Activated naive CD8-positive, alpha-beta T cell treated with anti-CD3 and anti-CD28 coated beads for 36 hours (primary cell): ENCODE measurements at regions not wholly inside any gene's neighbourhood (a gene's known extent, or its start where the extent isn't known, plus 50 kb on each side); places are given as distances from the start of the nearest gene placed in this dataset.
"Not testable (repeated sequence)": the region's sequence is repeated elsewhere in the genome, so short reads cannot be mapped to it uniquely, and the experiment has no call there.

ENCODE experiments used
- DNase-seq: peaks from one replicate; pipeline ENCODE4 v3.0.0; 2021
- H3K27ac Mint-ChIP-seq: one replicate; pipeline ENCODE4 v1.8.0; 2022; ENCODE audit warnings: mild to moderate bottlenecking, moderate library complexity, mixed read lengths
- H3K27me3 Mint-ChIP-seq: one replicate; pipeline ENCODE4 v1.8.0; 2022; ENCODE audit warnings: mild to moderate bottlenecking, mixed read lengths
- H3K36me3 Mint-ChIP-seq: one replicate; pipeline ENCODE4 v1.8.0; 2021; ENCODE audit warnings: mild to moderate bottlenecking, mixed read lengths
- H3K4me1 Mint-ChIP-seq: one replicate; pipeline ENCODE4 v1.8.0; 2021; ENCODE audit warnings: mixed read lengths
- H3K4me3 Mint-ChIP-seq: one replicate; pipeline ENCODE4 v1.8.0; 2022; ENCODE audit warnings: mild to moderate bottlenecking, moderate library complexity, mixed read lengths
- H3K9me3 Mint-ChIP-seq: one replicate; pipeline ENCODE4 v1.8.0; 2022; ENCODE audit warnings: mixed read lengths

GRCh38 chr2:221943076-221943810 lies 355.6 kb downstream of the PAX3 start:
- Mint-ChIP-seq H3K27me3 (no peaks in the 10 kb centered on the region), H3K9me3 (no peaks in the 10 kb centered on the region), H3K4me3 (no peak overlapping the region), H3K4me1 (no peaks in the 10 kb centered on the region), H3K36me3 (no peaks in the 10 kb centered on the region), H3K27ac (no peak overlapping the region)
- no peak for DNase-seq

- no peak overlapping the region for H3K4me3 Mint-ChIP-seq
- no peak overlapping the region for H3K27ac Mint-ChIP-seq
- no peaks in the 10 kb centered on the region for H3K36me3 Mint-ChIP-seq
- no peaks in the 10 kb centered on the region for H3K4me1 Mint-ChIP-seq
- H3K9me3 Mint-ChIP-seq = peaks cover 6% of the 10 kb centered on the region
- no peak for DNase-seq
- H3K27me3 Mint-ChIP-seq = no peaks in the 10 kb centered on the region
Measured at GRCh38 chr2:221931251-221931991, 359.3 kb upstream of the EPHA4 start.

DNA sequence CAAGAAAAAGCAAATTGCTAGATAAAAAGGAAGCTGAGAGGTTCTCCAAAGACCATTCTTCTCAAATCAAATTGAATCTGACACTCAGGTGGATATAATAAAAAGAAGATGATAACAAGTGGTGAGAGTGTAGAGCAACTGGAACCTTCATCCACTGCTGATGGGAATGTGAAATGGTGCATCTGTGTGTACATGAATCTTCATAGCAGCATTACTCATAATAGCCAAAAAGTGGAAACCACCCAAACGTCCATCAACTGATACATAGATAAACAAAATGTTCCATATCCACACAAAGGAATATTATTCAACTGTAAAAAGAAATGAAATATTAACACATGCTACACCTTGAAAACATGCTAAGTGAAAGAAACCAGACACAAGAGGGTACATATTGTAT lies 357.2 kb upstream of the EPHA4 start:
- Mint-ChIP-seq H3K9me3 (peaks cover 4% of the 10 kb centered on the region), H3K4me3 (no peak overlapping the region), H3K4me1 (no peaks in the 10 kb centered on the region), H3K27me3 (no peaks in the 10 kb centered on the region), H3K27ac (no peak overlapping the region), H3K36me3 (no peaks in the 10 kb centered on the region)
- DNase-seq = no peak

- Mint-ChIP-seq H3K27ac (no peak overlapping the region), H3K4me3 (no peak overlapping the region), H3K27me3 (no peaks in the 10 kb centered on the region), H3K9me3 (peaks cover 4% of the 10 kb centered on the region), H3K4me1 (no peaks in the 10 kb centered on the region), H3K36me3 (no peaks in the 10 kb centered on the region)
- DNase-seq = no peak
Measured at GRCh38 chr2:221926327-221926726, 354.2 kb upstream of the EPHA4 start.

GRCh38 chr2:221924576-221924975 lies 352.5 kb upstream of the EPHA4 start:
- H3K27me3 Mint-ChIP-seq = no peaks in the 10 kb centered on the region
- H3K27ac Mint-ChIP-seq = no peak overlapping the region
- H3K4me3 Mint-ChIP-seq = no peak overlapping the region
- peaks cover 4% of the 10 kb centered on the region for H3K9me3 Mint-ChIP-seq
- no peak for DNase-seq
- no peaks in the 10 kb centered on the region for H3K36me3 Mint-ChIP-seq
- no peaks in the 10 kb centered on the region for H3K4me1 Mint-ChIP-seq

- no peak for DNase-seq
- Mint-ChIP-seq H3K9me3 (no peaks in the 10 kb centered on the region), H3K4me3 (no peak overlapping the region), H3K36me3 (no peaks in the 10 kb centered on the region), H3K27me3 (no peaks in the 10 kb centered on the region), H3K4me1 (no peaks in the 10 kb centered on the region), H3K27ac (no peak overlapping the region)
Measured at GRCh38 chr2:221915926-221916325, 343.8 kb upstream of the EPHA4 start.

- no peaks in the 10 kb centered on the region for H3K9me3 Mint-ChIP-seq
- H3K27ac Mint-ChIP-seq = no peak overlapping the region
- no peak for DNase-seq
- no peaks in the 10 kb centered on the region for H3K4me1 Mint-ChIP-seq
- H3K27me3 Mint-ChIP-seq = no peaks in the 10 kb centered on the region
- no peak overlapping the region for H3K4me3 Mint-ChIP-seq
- H3K36me3 Mint-ChIP-seq = no peaks in the 10 kb centered on the region
Measured at GRCh38 chr2:221914334-221914880, 342.3 kb upstream of the EPHA4 start.

DNA sequence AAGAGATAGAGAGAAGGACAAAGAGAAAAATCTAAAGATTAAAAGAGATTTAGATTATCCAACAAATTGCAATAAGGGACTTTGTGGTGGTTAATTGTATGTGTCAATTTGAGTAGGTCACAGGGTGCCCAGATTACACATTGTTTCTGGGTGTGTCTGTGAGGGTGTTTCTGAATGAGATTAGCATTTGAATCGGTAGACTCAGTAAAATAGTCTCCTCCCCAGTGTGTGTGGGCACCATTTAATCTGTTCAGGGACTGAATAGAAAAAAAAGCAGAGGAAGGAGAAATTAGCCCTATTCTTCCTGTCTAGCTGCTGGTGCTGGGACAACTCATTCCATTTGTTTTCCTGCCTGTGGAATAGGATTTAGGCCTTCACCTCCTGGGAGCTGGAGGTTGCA lies 339.8 kb upstream of the EPHA4 start:
- no peaks in the 10 kb centered on the region for H3K36me3 Mint-ChIP-seq

DNA sequence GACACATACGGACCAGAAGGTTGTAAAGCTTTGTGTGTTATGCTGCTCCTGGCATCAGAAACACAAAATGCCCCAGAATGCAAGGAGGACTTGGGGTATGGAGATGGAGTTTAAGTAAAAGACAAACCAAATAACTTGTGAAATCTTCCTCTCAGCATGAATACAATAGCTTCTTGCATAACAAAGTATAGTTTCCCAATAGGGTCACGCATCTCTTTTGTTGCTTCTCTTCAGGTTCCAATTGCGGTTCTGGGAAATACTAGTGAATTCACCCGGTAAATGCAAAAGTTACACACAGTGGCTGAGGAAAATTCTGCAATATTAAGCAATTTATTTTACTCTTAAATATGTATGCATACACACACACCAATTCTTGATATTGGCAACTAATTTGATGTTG lies 339.2 kb upstream of the EPHA4 start:
- Mint-ChIP-seq H3K27ac (no peak overlapping the region), H3K27me3 (no peaks in the 10 kb centered on the region), H3K36me3 (no peaks in the 10 kb centered on the region), H3K4me3 (no peak overlapping the region), H3K9me3 (no peaks in the 10 kb centered on the region), H3K4me1 (no peaks in the 10 kb centered on the region)
- DNase-seq = no peak

More for the DNA sequence above, 339.8 kb upstream of the EPHA4 start:
- no peak overlapping the region for H3K4me3 Mint-ChIP-seq
- no peaks in the 10 kb centered on the region for H3K4me1 Mint-ChIP-seq
- no peak overlapping the region for H3K27ac Mint-ChIP-seq
- H3K27me3 Mint-ChIP-seq = no peaks in the 10 kb centered on the region
- no peak for DNase-seq
- no peaks in the 10 kb centered on the region for H3K9me3 Mint-ChIP-seq

- no peaks in the 10 kb centered on the region for H3K4me1 Mint-ChIP-seq
- no peak for DNase-seq
- no peaks in the 10 kb centered on the region for H3K27me3 Mint-ChIP-seq
- H3K27ac Mint-ChIP-seq = no peak overlapping the region
- peaks cover 1% of the 10 kb centered on the region for H3K9me3 Mint-ChIP-seq
- no peaks in the 10 kb centered on the region for H3K36me3 Mint-ChIP-seq
- no peak overlapping the region for H3K4me3 Mint-ChIP-seq
Measured at GRCh38 chr2:221908518-221908917, 336.4 kb upstream of the EPHA4 start.

GRCh38 chr2:221897718-221898117 lies 325.6 kb upstream of the EPHA4 start:
- no peak overlapping the region for H3K27ac Mint-ChIP-seq
- no peaks in the 10 kb centered on the region for H3K27me3 Mint-ChIP-seq
- no peak for DNase-seq
- H3K4me1 Mint-ChIP-seq = no peaks in the 10 kb centered on the region
- no peak overlapping the region for H3K4me3 Mint-ChIP-seq
- peaks cover 2% of the 10 kb centered on the region for H3K9me3 Mint-ChIP-seq
- no peaks in the 10 kb centered on the region for H3K36me3 Mint-ChIP-seq

DNA sequence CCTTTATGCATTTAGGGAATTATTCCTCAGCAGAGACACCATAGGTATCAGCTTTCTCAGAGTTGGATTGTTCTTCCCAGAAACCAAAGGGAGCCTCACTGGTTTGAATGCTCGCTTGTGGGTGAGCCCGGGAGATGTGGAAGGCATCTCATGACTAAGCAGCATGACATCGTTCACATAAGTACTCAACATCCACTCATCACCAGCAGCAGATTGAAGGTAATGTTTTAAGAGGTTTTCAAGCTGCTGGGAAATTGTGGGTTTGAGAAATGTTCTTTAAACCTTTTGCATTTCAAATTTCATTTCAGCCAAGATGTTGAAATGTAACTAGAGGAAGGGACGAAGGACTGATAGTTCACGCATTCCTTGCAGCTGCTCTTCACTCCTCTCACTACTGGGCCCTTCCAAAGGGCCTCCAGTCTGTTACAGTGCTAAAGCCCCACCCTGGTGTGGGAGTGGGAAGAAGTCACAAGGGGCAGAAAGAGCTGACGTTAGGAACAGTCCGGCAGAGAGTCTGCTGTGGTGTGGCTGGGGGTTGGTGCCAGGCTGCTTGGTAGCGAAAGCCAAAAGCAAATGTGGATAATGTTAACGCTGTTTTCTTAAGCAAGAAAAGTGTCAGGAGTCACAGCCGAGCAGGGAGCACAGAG lies 324.5 kb upstream of the EPHA4 start:
- Mint-ChIP-seq H3K9me3 (peaks cover 2% of the 10 kb centered on the region), H3K36me3 (no peaks in the 10 kb centered on the region), H3K4me3 (no peak overlapping the region), H3K27ac (no peak overlapping the region), H3K27me3 (no peaks in the 10 kb centered on the region), H3K4me1 (no peaks in the 10 kb centered on the region)
- DNase-seq = no peak

DNA sequence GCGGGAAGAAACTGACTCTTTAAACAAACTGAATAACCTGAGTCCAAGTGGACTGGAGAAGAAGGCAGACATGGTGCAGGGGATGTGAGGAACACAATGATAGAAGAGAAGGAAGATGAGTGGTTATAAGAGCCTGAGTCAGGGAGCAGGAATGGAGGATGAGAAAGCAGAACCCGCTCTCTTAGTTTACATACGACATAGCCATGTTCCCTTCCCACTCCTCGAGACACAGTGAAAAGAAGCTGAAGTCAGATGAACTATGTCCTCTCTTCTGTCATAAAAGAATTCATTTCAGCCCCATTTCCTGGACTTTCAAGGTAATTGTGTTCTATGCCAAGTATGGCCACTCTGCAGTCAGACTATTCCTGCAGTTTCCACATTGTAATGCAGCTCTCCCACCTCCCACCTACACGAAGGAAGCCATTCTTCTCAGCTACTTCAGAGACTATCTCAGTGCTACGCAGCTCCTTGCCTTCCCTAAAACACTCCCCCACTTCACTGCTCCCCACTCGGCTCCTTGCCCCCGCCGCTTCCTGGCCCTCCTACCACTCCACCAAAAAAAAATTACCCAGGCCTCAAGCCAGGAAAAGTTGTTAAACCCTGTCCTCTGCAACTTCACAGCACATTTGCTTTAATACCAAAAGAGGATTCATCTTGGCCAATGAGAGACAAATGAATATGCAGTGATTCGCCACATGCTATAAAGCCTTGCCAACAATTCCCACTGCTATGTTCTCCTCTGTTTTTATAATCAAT lies 323.4 kb upstream of the EPHA4 start:
- Mint-ChIP-seq H3K9me3 (no peaks in the 10 kb centered on the region), H3K27ac (peak overlapping the region; percentile 43), H3K4me3 (no peak overlapping the region), H3K36me3 (no peaks in the 10 kb centered on the region), H3K27me3 (no peaks in the 10 kb centered on the region), H3K4me1 (no peaks in the 10 kb centered on the region)
- no peak for DNase-seq

DNA sequence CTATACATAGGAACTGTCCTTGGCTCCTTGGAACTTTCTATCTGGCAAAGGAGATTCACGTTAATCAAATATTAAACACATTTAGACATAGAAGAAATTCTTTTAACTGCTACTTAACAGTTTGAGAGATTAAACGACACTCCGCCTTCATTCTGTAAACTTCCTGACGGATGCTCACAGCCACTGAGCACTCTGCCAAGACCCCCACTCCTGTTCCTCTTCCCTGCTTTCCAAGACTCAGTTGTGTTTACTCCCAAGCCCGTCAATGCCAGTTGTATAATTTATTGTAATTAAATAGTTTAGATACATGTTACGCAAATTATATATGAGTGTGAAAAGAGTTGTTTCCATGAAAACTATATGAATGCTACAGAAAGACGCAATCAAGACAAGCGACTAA lies 321.4 kb upstream of the EPHA4 start:
- DNase-seq = no peak
- no peaks in the 10 kb centered on the region for H3K27me3 Mint-ChIP-seq
- no peak overlapping the region for H3K4me3 Mint-ChIP-seq
- H3K9me3 Mint-ChIP-seq = no peaks in the 10 kb centered on the region
- H3K36me3 Mint-ChIP-seq = no peaks in the 10 kb centered on the region
- H3K4me1 Mint-ChIP-seq = no peaks in the 10 kb centered on the region
- no peak overlapping the region for H3K27ac Mint-ChIP-seq

DNA sequence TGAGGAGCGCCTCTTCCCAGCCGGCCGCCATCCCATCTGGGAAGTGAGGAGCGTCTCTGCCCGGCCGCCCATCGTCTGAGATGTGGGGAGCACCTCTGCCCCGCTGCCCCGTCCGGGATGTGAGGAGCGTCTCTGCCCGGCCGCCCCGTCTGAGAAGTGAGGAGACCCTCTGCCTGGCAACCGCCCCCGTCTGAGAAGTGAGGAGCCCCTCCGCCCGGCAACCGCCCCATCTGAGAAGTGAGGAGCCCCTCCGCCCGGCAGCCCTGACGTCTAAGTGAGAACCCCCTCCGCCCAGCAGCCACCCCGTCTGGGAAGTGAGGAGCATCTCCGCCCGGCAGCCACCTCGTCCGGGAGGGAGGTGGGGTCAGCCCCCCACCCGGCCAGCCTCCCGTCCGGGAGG lies 319.9 kb upstream of the EPHA4 start:
- not testable (repeated sequence) for H3K4me1 Mint-ChIP-seq, H3K27me3 Mint-ChIP-seq, H3K36me3 Mint-ChIP-seq, H3K4me3 Mint-ChIP-seq, H3K9me3 Mint-ChIP-seq, H3K27ac Mint-ChIP-seq, DNase-seq
